ENCODE measurements at regions not wholly inside any gene's neighbourhood (a gene's known extent, or its start where the extent isn't known, plus 50 kb on each side); places are given as distances from the start of the nearest gene placed in this dataset.
A peak's percentile ranks its signal among the peaks of the same experiment; 100 is the strongest.

- no peak for DNase-seq
These were observed 265.2 kb downstream of the SYK start for GRCh38 chr9:91066856-91067255.

GRCh38 chr9:91067306-91067860 is 265.8 kb downstream of the SYK start:
- no peak for DNase-seq

- DNase-seq, result peak in 2 of 56 donors; percentile 1 to 5
These were observed 269.8 kb downstream of the SYK start for GRCh38 chr9:91071184-91071990.

- DNase-seq, result no peak
These were observed 271.6 kb downstream of the SYK start for GRCh38 chr9:91073049-91073810.

- DNase-seq, result no peak
These were observed 272.5 kb downstream of the SYK start for GRCh38 chr9:91073811-91074771.

GRCh38 chr9:91074866-91075265 is 273.2 kb downstream of the SYK start:
- DNase-seq, result no peak

- DNase-seq, result no peak
These were observed 273.7 kb downstream of the SYK start for GRCh38 chr9:91075279-91075678.

- no peak for DNase-seq
These were observed 276.2 kb downstream of the SYK start for GRCh38 chr9:91077624-91078368.

- DNase-seq, result no peak
These were observed 276.7 kb downstream of the SYK start for GRCh38 chr9:91078369-91078695.

- DNase-seq, result no peak
These were observed 279.0 kb downstream of the AUH start for GRCh38 chr9:91082731-91083130.

GRCh38 chr9:91084896-91085516 is 276.7 kb downstream of the AUH start:
- DNase-seq, result no peak

- no peak for DNase-seq
These were observed 276.0 kb downstream of the AUH start for GRCh38 chr9:91085517-91086291.

- no peak for DNase-seq
These were observed 274.9 kb downstream of the AUH start for GRCh38 chr9:91086657-91087461.

- no peak for DNase-seq
These were observed 274.3 kb downstream of the AUH start for GRCh38 chr9:91087462-91087759.

- DNase-seq, result peak in 3 of 56 donors; percentile 2 to 14 (median 7)
These were observed 272.2 kb downstream of the AUH start for GRCh38 chr9:91089405-91090129.

GRCh38 chr9:91090130-91090410 is 271.6 kb downstream of the AUH start:
- no peak for DNase-seq

- no peak for DNase-seq
These were observed 269.5 kb downstream of the AUH start for GRCh38 chr9:91092214-91092613.
